Activated CD4-positive, alpha-beta T cell treated with anti-CD3 and anti-CD28 coated beads, Interleukin-10, Interleukin-2, amounts not matched to agents 100 ng/mL and 50 ng/mL, durations not matched to agents 16 hours and 8 hours (primary cell): ENCODE measurements at regions not wholly inside any gene's neighbourhood (a gene's known extent, or its start where the extent isn't known, plus 50 kb on each side); places are given as distances from the start of the nearest gene placed in this dataset.

Source experiments
- DNase-seq: peaks from one replicate; pipeline ENCODE4 v3.0.0-alpha.2; 2020

DNA sequence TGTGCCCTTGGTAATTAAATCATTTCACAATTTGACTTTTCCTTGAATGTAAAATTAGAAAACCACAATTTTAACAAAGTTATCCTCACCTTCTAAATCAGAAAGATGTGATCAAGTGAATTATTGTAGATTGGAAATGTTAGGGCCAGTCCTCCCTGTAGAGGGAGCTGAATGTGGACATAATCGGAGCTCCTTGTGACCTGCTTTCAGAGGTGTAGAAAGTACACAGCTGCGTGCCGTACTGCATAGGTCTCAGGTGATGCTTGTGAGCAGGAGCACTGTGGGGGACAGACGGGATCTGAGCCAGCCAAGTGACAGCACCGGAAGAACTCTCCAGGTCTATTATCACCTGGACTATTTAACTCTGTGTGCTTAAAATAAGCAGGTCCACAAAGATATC lies 338.0 kb downstream of the AASDHPPT start:
- no peak for DNase-seq

GRCh38 chr11:106418791-106419190 lies 341.3 kb downstream of the AASDHPPT start:
- no peak for DNase-seq

GRCh38 chr11:106420048-106420665 lies 342.7 kb downstream of the AASDHPPT start:
- DNase-seq = no peak

DNA sequence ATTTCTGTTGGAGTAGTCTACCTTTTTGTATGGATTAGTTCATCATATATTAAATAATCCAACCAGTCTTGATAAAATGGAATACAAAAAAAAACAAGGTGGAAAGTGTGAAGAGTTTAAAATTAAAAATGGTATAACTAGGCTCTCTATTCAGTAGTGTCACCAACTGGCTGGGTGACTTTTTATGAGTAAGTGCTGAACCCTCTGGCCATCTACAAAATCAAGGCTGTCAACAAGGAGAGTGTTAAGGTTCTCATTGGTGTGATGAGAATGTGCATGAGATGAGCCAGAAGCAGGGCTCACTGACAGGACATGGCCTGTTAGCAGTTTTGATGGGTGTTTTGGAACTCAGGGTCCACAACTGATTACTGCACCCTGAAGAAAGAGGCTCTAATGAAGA lies 343.2 kb downstream of the AASDHPPT start:
- no peak for DNase-seq

DNA sequence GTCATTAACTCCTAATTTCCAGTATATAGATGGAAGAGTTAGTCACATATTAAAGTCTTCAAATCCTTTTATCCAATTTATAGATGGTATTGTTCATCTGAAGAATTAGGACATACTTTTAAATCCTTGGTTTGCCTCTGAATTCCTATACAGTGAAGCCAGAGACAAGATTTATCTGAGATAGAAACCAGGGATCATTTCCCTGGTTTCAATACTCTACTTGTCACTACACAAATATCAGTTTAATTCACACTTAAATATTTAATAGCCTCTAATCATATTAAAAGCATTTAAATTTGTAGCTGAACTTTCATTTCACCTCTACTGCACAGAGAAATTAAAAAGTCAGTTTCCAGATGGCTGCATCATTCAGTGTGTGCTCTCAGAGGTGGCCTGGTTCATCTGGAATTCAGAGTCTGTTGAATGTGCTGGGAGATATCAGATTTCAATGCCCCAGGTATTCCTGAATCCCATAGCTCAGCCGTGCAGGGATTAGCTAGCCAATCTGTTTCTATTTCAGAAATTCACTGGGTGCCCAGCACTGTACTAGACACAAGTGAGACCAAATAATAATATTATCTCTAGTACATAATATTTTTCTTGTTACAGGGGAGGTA lies 344.3 kb downstream of the AASDHPPT start:
- no peak for DNase-seq

DNA sequence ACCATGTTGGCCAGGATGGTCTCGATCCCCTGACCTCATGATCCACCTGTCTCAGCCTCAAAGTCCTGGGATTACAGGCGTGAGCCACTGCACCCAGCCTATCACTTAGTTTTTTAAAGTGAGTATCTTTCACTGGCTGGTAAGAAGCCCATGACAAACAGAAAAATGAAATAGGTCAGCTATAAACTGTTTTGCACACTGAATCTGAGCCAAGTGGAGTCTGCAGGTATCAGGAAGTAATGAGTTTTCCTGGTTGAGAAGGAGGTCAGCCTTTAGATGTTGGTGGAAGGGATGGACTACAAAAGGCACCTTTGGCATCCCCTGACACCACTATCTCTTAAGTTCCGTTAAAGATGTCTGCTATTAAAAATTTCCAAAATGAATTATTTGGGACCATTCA lies 345.1 kb downstream of the AASDHPPT start:
- no peak for DNase-seq

DNA sequence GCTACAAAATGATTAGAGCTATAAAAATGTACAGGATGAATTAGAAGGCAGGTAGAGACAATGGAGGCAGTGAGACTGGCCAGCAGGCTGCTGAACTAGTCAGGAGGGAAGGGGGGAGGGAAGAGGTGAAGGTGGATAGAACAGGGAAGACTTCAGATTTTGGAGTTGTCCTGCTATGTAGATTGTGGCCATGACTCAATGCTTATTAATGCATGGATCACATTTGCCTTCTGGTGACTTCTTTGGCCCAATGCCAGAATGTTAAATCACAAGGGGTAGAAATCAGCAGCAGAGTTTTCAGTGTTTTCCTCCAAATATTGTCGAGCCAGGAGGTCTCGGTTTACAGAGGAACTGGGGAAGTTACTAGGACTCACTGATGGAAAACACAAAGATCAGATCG lies 346.6 kb downstream of the AASDHPPT start:
- no peak for DNase-seq

- DNase-seq = no peak
Observed at GRCh38 chr11:106425819-106426218, 348.4 kb downstream of the AASDHPPT start.

DNA sequence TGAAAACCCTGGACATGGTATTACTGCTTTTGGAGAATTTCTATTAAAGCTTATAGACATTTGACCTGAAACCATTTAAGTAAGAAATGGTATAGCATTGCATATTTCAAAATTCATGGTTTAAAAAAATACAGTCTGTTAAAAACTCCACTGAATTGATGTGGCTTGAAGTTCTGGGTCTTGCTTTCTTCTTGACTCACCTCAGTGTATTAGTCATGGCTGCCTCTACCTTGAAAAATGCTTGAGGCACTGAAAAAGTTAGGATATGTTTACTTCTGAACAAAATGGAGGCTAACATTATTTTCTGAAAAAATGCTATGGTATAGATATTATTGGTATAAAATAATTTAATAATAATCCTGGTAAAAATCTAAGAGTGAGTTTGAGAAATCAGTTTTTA lies 349.2 kb downstream of the AASDHPPT start:
- no peak for DNase-seq

DNA sequence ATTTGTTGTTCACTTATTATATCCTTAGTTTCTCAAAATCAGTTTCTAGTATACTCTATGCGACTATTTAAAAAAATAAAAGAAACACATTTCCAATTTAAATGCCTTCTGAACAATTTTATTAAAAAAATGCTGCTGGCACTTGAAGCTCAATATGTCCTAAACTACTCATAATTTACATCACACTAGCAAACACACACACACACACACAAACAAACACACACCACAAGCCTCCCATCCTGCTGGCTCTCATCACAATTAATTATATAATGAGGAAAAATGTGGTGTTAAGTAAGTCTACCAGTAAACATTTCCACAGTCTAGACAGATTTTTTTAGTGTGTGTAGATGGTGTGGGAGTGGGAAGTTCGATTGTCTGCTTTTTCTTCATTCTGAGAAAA lies 350.3 kb downstream of the AASDHPPT start:
- no peak for DNase-seq

- DNase-seq = no peak
Observed at GRCh38 chr11:106442032-106442431, 364.6 kb downstream of the AASDHPPT start.

GRCh38 chr11:106446302-106446701 lies 368.8 kb downstream of the AASDHPPT start:
- no peak for DNase-seq

GRCh38 chr11:106446955-106447354 lies 369.5 kb downstream of the AASDHPPT start:
- no peak for DNase-seq

DNA sequence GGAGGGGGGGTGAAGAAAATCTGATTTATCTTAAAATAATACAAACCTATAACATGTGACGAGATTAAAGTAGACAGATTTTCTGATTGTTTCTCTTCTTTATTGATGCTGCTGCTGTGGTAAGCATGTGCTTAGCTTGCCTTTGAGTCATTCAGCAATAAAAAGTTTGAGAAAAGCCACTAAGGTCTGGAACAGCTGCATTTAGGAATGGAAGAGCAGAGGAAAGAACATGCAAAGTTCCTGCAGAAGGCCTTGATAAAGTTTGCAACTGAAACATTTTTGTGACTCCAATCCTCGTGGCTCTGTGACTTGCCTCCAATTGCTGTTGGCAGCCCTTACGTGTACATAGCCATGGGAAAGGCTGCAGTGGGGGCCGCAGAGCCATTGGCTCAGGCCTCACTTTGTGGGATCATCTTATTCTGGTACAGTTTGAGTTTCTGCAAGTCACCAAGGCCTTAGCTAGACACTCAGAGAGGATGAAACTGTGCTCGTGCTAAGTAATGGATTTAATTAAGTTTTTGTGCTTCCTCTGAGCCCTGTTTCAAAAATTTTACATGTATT lies 370.2 kb downstream of the AASDHPPT start:
- DNase-seq = no peak

DNA sequence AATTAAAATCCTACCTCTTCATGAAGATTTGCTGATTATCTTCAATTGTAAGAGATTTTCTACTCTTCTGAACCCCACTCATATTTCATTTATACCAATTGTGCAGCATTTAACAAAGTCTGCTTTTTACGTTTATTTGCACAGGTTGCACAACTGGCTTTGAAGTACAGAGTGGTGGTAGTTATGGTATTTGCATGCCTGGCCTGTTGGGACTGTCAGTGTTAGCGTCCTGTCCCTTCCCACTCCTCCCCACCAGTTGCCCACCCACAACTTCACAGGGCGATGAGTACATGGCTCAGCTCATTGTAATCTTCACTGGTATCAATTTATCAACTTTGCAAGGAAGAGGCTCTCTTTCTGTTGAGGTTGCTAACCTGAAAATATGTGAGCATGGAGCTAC lies 372.3 kb downstream of the AASDHPPT start:
- no peak for DNase-seq

DNA sequence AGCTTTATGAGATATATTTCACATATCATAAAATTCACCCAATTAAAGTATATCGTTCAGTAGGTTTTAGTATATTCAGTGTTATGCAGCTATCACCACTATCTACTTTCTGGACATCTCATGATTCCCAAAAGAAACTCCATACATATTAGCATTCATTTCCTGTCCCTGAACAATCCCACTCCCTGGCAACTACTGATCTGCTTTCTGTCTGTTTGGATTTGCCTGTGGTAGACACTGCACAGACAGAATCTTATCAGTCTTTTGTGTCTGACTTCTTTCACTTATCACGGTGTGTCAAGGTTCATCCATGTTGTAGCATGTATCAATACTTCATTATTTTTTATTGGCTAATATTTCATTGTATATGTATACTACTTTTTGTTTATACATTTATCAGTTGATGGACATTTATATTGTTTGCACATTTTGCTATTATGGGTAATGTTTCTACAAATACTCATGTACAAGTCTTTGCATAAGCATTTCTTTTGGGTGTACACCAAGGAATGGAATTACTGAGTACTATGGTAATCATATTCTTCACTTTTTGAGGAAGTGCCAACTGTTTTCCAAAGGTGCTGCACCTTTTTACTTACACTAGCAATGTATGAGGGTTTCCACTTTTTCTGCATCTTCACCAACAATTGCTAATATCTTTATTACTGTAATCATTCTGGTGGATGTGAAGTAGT lies 373.9 kb downstream of the AASDHPPT start:
- DNase-seq = no peak

DNA sequence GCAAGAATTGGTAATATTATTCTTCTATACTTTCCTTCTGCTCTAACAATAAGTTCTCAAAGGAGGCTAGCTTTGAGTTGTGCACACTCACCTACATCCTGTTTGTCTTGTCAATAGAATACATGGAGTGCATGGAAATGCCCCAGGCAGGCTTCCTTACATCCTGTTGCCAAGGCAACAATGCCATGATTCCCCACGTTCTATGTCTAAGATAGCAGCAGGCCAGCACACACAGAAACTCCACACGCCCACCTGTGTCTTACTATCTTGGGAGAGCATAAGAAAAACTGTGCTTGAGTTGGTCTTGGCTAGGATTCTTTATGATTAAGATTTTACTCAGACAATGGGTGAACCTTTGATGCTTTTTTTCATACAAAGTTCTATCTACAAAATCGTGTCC lies 379.2 kb downstream of the AASDHPPT start:
- DNase-seq = no peak

- no peak for DNase-seq
Observed at GRCh38 chr11:106457727-106458126, 380.3 kb downstream of the AASDHPPT start.

- no peak for DNase-seq
Observed at GRCh38 chr11:106459135-106459534, 381.7 kb downstream of the AASDHPPT start.

GRCh38 chr11:106461148-106461691 lies 383.8 kb downstream of the AASDHPPT start:
- DNase-seq = no peak

- DNase-seq = no peak
Observed at GRCh38 chr11:106461839-106462545, 384.5 kb downstream of the AASDHPPT start.

DNA sequence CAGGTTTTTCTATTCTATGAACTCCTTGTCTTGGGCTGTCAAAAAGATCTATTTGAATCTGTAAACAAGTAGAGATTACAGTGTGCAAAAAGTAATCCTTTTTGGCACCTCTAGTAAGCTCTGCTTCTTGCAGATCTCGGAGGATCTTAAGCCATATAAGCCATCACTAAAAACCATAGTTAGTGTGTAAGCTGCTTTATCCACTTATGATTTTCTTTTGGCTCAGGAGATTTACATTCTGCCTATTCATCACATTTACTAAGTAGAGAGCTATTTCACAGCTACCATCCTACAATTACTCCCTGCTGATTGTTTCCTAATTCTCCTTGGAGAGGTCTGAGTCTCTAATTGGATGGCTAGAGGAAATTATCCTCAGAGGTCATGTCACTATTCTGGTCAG lies 385.7 kb downstream of the AASDHPPT start:
- DNase-seq = no peak

- DNase-seq = no peak
Observed at GRCh38 chr11:106463796-106464201, 386.3 kb downstream of the AASDHPPT start.
